Glomerular endothelial cell (primary cell): ENCODE measurements at regions not wholly inside any gene's neighbourhood (a gene's known extent, or its start where the extent isn't known, plus 50 kb on each side); places are given as distances from the start of the nearest gene placed in this dataset.

ENCODE experiments used
- DNase-seq: peaks from one replicate; pipeline ENCODE4 v3.0.0-alpha.2; 2011; ENCODE audit warnings: low read depth, low spot score; ENCODE audit errors: extremely low read depth

GRCh38 chr5:172588380-172588779 lies 52.7 kb upstream of the NEURL1B start:
- DNase-seq = no peak

GRCh38 chr5:172587061-172587405 lies 54.0 kb upstream of the NEURL1B start:
- DNase-seq = no peak

- DNase-seq = no peak
Observed at GRCh38 chr5:172586125-172587060, 54.7 kb upstream of the NEURL1B start.

- no peak for DNase-seq
Observed at GRCh38 chr5:172585114-172585513, 55.9 kb upstream of the NEURL1B start.

- no peak for DNase-seq
Observed at GRCh38 chr5:172584638-172585037, 56.4 kb upstream of the NEURL1B start.

GRCh38 chr5:172583931-172584511 lies 57.0 kb upstream of the NEURL1B start:
- DNase-seq = peak; percentile 14

- no peak for DNase-seq
Observed at GRCh38 chr5:172582940-172583339, 58.1 kb upstream of the NEURL1B start.

- DNase-seq = no peak
Observed at GRCh38 chr5:172581315-172581714, 59.7 kb upstream of the NEURL1B start.

GRCh38 chr5:172579403-172579990 lies 61.6 kb upstream of the NEURL1B start:
- DNase-seq = no peak

GRCh38 chr5:172577267-172577909 lies 63.7 kb upstream of the NEURL1B start:
- no peak for DNase-seq

- DNase-seq = no peak
Observed at GRCh38 chr5:172575816-172576545, 65.1 kb upstream of the NEURL1B start.

- DNase-seq = no peak
Observed at GRCh38 chr5:172575416-172575815, 65.6 kb upstream of the NEURL1B start.

GRCh38 chr5:172574871-172575223 lies 66.2 kb upstream of the NEURL1B start:
- no peak for DNase-seq

- DNase-seq = no peak
Observed at GRCh38 chr5:172573986-172574870, 66.8 kb upstream of the NEURL1B start.

- DNase-seq = no peak
Observed at GRCh38 chr5:172573120-172573882, 67.8 kb upstream of the NEURL1B start.

GRCh38 chr5:172572440-172572839 lies 68.6 kb upstream of the NEURL1B start:
- no peak for DNase-seq

GRCh38 chr5:172571892-172572291 lies 69.2 kb upstream of the NEURL1B start:
- no peak for DNase-seq

GRCh38 chr5:172571413-172571812 lies 69.7 kb upstream of the NEURL1B start:
- no peak for DNase-seq
